Neural progenitor cell (in vitro differentiated cells): ENCODE measurements at regions not wholly inside any gene's neighbourhood (a gene's known extent, or its start where the extent isn't known, plus 50 kb on each side); places are given as distances from the start of the nearest gene placed in this dataset.

Experiments
- EZH2phosphoT487 ChIP-seq: fragments of 200-600 bp; sonication (generic); IDR thresholded peaks from 2 replicates; pipeline ENCODE4 v1.6.1; 2017; ENCODE audit warnings: antibody characterized with exemption
- TF ChIP-seq, protein P1 (sequence below): fragments of 200-600 bp; sonication (generic); IDR thresholded peaks from 2 replicates; pipeline ENCODE4 v1.5.1; 2017; ENCODE audit warnings: antibody characterized with exemption, mild to moderate bottlenecking

- TF ChIP-seq, protein P1, sequence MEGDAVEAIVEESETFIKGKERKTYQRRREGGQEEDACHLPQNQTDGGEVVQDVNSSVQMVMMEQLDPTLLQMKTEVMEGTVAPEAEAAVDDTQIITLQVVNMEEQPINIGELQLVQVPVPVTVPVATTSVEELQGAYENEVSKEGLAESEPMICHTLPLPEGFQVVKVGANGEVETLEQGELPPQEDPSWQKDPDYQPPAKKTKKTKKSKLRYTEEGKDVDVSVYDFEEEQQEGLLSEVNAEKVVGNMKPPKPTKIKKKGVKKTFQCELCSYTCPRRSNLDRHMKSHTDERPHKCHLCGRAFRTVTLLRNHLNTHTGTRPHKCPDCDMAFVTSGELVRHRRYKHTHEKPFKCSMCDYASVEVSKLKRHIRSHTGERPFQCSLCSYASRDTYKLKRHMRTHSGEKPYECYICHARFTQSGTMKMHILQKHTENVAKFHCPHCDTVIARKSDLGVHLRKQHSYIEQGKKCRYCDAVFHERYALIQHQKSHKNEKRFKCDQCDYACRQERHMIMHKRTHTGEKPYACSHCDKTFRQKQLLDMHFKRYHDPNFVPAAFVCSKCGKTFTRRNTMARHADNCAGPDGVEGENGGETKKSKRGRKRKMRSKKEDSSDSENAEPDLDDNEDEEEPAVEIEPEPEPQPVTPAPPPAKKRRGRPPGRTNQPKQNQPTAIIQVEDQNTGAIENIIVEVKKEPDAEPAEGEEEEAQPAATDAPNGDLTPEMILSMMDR = no peak
- no peak for TF ChIP-seq EZH2phosphoT487
These were observed 384.3 kb downstream of the LRRIQ3 start for GRCh38 chr1:73813716-73814115.
